HG02678 (cell line): ENCODE measurements at regions not wholly inside any gene's neighbourhood (a gene's known extent, or its start where the extent isn't known, plus 50 kb on each side); places are given as distances from the start of the nearest gene placed in this dataset.

Experiments used
- ATAC-seq: cut with Tn5 transposase; IDR thresholded peaks from one replicate; pipeline ENCODE4 v1.9.1; 2021; ENCODE audit warnings: mild to moderate bottlenecking, moderate library complexity; ENCODE audit not compliant: unreplicated experiment

- no peak for ATAC-seq
These were observed 199.5 kb upstream of the PMFBP1 start for GRCh38 chr16:72371307-72372086.

GRCh38 chr16:72369274-72369673 is 197.3 kb upstream of the PMFBP1 start:
- ATAC-seq = no peak

GRCh38 chr16:72367851-72368250 is 195.9 kb upstream of the PMFBP1 start:
- no peak for ATAC-seq

- ATAC-seq = no peak
These were observed 191.0 kb upstream of the PMFBP1 start for GRCh38 chr16:72362973-72363372.

DNA sequence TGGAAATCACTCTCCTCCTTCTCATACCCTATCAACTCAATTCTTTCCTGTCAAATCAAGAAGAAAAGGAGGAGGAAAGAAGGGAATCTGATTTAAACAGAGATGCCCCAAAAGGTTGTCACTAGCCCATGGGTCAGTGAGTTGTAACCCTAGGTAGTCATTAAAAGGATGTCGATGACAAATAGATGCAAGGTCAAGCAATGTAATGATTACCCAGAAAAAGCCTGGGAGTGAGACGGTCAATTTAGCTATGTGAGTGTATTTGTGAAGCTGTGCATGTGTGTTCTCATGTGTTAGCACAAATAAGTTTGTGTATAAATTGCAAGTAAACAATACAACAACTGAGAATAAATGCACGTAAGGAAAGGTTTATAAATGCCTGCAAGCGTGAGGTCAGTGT is 190.5 kb upstream of the PMFBP1 start:
- ATAC-seq = no peak

- ATAC-seq = no peak
These were observed 186.0 kb upstream of the PMFBP1 start for GRCh38 chr16:72357910-72358309.

DNA sequence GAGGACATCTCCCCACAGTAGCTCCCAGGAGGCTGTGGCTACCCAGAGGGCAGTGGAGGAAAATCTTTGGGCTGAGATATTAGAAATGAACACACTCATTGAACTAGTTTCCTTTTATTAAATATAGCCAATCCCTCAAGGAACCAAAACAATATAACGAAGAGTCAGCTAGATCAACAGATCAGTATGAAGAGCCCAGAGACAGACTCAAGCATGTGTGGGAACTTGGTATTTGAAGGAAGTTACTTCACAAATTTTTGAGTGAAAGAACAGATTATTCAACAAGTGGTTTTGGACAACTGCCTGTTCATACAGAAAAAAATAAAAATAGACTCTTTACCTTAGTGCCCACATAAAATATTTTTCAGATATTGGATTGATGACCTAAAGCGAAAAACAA is 183.6 kb upstream of the PMFBP1 start:
- ATAC-seq = no peak

GRCh38 chr16:72349719-72350118 is 177.8 kb upstream of the PMFBP1 start:
- ATAC-seq = no peak

GRCh38 chr16:72332926-72333325 is 161.0 kb upstream of the PMFBP1 start:
- no peak for ATAC-seq

DNA sequence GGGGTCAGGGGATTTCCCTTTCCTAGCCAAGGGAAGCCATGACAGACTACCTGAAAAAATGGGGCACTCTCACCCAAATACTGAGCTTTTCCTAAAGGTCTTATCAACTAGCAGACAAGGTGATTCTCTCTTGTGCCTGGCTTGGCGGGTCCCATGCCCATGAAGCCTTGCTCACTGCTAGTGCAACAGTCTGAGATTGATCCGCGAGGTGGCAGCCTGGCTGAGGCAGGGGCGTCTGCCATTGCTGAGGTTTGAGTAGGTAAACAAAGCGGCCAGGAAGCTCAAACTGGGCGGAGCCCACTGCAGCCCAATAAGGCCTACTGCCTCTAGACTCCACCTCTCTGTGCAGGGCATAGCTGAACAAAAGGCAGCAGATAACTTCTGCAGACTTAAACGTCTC is 152.6 kb upstream of the PMFBP1 start:
- no peak for ATAC-seq

GRCh38 chr16:72317446-72317845 is 145.5 kb upstream of the PMFBP1 start:
- no peak for ATAC-seq

GRCh38 chr16:72313903-72314302 is 141.9 kb upstream of the PMFBP1 start:
- ATAC-seq = no peak

- ATAC-seq = no peak
These were observed 140.9 kb upstream of the PMFBP1 start for GRCh38 chr16:72312828-72313227.

- ATAC-seq = no peak
These were observed 139.5 kb upstream of the PMFBP1 start for GRCh38 chr16:72311426-72311825.

GRCh38 chr16:72309001-72309400 is 137.0 kb upstream of the PMFBP1 start:
- ATAC-seq = no peak

DNA sequence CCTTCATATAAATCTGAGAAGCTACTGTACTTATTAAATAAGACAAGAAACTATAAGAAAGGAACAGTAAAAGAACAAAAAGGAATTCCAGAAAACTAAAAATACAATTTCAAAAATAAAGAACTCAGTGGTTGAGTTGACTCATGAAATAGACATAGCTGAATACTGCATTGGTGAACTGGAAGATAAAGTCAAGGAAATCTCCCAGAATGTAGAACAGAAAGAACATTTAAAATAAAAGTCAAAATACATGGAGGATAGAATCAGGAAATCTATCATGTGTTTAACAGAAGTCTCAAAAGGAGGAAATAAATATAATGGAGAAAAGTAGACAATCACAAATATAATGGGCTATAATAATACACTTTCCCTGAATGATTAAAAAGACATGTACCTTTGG is 136.4 kb upstream of the PMFBP1 start:
- ATAC-seq = no peak

GRCh38 chr16:72302332-72302731 is 130.4 kb upstream of the PMFBP1 start:
- no peak for ATAC-seq

GRCh38 chr16:72301523-72302236 is 129.7 kb upstream of the PMFBP1 start:
- ATAC-seq = no peak

DNA sequence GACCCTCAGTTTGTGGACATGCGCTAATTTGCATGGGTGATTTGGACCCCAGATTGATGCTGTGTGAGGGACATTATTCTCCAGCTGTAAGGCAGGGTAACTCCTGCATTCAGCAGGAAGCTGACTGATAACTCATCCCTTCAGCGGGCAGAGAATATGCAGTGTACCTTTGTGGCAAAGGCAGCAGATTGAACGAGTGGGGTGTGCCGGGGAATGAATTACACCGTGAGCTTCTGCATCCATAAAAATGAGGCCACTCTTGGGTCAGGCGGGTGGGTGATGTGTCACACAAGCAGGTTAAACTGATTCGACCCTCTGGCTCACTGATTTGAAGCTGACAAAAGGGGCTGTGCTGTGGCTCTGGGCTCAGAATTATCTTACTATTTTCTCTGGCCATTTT is 128.9 kb upstream of the PMFBP1 start:
- no peak for ATAC-seq

DNA sequence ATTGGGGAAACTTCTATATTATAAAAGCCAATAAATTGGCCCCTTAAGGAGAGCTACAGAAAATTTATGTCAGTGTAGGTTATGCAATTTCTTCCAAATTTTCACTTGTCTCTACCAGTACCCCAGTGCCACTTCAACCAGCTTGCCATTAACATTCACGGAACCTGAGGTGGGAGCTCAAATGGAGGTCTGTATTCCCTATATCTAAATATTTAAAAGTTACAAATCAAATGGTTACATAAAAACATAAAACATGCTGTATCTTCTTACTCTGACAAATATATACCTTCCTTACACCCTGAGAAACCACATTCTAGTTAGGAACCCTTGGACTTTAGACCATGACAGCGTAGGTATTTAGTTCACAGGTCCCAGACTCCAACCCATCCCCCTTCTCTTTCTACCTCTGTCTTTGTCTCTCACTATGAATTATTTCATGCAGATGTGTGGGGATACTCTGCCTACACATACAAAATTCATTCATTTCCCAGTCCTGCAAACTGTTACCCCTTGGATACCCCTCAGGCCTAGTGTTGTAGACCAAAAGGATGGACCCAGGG is 127.8 kb upstream of the PMFBP1 start:
- no peak for ATAC-seq

GRCh38 chr16:72298961-72299360 is 127.0 kb upstream of the PMFBP1 start:
- no peak for ATAC-seq

DNA sequence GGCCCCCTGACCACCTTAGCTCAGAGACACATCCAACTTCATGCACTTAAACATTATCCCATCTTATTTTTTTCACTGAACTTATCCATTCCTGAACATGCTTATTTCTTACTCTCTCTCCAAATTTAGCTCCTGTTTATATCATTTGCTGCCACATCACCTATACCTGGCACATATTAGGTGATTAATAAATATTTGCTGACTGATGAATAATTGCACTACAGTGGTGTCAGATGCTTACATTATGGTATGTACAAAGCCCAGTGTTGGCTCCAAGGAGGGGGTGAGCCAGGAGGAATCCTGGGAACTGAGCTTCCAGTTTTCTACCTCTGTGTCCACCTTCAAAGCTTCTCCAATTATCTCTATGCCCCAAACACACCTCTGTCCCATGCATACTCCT is 124.0 kb upstream of the PMFBP1 start:
- ATAC-seq = no peak
